SIG-M5 (cell line): ENCODE measurements at regions not wholly inside any gene's neighbourhood (a gene's known extent, or its start where the extent isn't known, plus 50 kb on each side); places are given as distances from the start of the nearest gene placed in this dataset.

ENCODE experiments used
- DNase-seq: peaks from one replicate; lab custom pipeline; 2025; lab: John Stamatoyannopoulos, UW

DNA sequence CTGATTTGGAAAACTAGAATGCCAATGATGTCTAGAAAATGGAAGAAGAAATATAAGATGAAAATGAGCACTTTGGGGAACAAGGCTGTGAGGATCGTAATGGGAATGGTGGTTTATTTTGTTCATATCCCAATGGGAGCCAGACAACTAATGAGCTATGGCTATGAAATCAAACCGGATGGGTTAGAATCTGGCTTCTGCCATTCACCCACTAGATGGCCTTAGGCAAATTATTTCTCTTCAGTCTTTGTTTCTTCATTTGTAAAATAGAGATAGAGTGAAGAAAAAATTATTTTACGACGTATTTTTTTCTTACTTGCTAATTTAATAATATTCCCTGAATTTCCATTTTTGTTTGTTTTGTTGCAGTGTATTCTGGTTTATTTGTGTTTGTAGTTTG lies 572.1 kb upstream of the IGFBP3 start:
- DNase-seq, result no peak

DNA sequence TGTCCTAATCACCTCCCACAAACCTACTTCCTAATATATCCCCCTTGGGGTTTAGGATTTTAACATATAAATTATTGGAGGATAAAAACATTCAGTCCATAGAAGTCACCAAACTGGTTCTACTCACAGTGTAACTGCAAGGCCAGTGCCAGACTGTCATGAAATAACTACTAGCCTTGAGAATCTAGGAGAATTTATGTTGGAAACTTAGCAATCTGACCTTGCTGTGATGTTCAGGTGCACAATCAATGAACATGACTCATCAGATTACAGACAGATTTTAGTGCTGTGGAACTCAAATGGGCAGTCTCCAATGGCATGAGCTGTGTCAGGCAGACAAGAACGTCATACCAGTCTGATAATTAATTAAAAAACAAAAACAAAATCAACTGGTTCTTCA lies 571.4 kb upstream of the IGFBP3 start:
- no peak for DNase-seq

DNA sequence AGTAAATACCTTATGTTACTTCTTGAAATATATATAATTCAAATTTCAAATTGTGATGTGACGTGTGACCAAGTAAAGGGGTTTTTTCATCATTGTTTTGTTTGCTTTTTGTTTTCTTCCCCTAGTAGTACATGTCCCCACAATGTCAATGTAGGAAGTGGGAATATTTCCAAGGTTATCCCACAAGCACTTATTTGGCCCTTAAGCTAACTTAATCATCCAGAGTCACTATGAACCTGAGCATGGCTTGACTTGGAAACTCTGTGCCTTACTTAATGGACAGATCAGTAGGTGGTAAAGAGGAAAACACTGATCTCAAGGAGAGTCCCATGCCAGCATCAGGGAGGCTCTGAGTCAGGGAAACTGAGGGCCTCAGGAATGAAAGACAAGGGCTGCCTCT lies 569.3 kb upstream of the IGFBP3 start:
- DNase-seq, result no peak

DNA sequence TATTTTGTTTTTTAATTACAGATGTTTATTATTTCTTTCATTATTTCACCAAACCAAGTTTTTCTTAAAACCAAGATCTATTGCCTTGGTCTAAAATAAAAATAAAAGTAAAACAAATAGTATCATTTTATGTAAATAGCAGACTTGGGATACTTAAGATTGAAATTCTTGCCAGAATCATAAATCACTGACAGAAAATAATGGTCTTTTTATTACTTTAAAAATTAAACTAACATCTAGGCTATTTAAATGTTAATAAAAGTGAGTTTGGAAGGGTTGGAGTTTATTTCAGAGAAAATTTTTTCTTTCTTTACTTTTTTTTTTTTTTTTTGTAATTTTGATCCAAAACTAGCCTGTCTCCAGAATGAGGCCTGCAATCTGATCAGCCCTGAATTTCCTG lies 568.0 kb upstream of the IGFBP3 start:
- DNase-seq, result no peak

DNA sequence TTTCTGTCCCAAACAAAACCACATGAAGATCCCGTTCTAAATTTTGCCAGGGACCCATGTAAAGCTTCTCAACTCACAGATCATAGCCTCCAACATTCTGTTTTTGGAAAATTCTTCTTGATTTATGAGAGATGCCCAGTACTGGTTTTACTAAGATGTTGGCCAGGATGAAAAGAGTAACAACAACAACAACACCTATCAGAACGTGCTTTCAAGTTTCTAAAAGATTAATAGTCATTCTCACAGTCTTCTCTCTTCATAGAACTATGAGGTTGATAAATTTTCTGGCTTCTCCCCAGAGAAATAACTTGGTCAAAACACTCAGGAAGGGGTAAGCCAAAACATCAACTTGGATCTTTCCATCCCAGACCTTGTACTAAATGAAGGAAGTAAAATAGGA lies 567.5 kb upstream of the IGFBP3 start:
- no peak for DNase-seq

DNA sequence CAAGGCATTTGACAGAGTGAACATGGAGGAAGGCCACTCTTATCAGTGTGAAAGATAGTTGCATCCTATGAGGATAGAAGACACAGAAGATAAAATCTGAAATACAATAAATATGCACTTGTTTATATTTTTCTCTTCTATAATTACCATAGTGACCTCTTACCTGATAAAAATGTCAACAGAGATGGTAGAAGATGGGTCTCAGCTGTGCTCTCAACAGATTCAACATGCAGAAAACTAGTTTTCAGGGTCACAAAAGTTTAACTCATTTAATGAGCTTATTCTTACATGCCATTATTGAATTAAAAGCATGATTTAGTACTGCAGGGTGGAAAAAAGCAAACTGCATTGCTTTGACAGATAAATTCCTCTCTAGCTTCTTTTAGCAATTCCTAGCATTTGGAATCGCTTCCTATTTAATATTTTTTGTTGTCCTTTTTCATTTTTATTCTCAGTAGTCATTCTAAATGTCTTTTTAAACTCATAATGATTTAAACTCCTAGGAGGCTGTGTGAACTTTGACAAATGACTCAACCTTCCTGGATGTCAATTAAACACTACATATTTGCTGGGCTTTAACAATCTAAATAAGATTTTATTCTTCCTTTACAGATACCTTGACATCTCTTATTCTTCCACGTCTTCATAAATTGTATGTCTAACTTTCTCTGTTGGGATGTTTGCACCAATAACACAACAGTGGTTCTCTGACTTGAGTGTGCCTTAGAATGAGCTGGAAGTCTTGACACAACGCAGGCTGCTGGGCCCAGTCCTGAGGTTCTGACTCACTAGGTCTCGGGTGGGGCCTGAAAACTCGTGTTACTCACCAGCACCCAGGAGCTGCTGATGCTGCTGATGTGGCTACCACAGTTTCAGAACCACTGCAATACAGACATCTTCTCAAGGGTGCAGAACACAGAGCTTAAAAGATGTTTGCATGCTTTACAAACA lies 565.5 kb upstream of the IGFBP3 start:
- no peak for DNase-seq

DNA sequence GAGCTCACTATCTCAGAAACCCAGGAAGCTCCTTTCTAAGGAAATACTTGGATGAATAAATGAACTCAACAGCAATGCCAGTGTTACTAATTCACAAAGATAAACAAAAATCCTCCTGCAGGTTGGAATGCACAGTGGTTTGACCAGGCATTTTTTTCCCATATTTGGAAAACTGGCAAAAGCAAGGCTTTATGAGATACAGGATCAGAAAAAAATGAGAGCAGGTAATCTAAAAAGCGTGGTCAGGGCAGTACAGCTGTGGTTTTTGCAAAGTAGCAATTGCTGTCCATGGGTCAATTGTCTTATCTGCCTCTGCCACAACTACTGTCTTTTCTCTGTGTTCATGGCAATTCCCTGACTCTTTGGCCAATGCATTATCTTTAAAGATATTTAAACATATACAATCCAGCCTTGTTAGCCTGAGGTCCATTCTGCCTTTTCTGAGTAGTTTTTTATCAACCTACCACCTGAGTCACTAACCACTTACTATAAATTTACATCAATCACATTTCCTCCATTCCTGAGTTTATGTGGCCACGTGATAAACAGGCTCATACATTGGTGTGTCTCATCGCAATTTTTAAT lies 564.5 kb upstream of the IGFBP3 start:
- DNase-seq, result no peak

DNA sequence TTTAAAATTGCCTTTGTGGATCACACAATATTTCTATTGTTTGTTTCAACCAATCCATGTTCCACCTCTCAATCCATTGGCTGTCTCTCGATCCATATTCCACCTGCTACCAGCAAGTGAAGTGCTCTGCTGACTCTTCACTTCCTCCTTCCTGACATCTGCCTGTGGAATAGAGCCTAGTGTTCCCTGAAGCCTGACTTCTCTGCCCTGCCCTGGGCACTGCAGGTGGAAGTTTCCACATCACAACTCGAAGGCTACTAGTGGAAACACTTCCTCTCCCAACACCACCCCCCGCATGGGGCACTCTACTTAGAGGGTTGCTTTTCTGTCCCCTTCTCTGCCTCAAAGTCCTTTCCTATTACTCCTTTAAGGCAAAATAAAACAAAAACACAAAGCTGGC lies 563.8 kb upstream of the IGFBP3 start:
- no peak for DNase-seq

DNA sequence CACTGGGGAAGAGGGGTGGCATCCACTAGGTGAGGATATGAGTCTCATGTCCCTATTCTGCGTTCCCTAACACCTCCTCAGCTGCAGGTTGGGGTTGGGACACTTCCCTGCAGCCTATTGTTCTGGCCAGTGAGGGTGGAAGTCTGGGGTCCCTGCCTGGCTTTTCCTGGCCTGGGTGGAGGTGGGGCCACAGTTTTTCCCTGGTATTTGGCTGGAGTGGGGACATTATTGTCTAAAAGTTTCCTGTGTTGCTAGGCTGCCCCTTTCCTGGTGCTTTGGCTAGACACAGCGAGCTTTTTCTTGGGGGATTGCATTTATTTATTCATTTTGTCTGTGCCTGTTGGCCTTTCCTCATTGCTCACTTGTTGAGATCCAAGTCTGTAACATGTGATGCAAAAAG lies 559.5 kb upstream of the IGFBP3 start:
- DNase-seq, result no peak

DNA sequence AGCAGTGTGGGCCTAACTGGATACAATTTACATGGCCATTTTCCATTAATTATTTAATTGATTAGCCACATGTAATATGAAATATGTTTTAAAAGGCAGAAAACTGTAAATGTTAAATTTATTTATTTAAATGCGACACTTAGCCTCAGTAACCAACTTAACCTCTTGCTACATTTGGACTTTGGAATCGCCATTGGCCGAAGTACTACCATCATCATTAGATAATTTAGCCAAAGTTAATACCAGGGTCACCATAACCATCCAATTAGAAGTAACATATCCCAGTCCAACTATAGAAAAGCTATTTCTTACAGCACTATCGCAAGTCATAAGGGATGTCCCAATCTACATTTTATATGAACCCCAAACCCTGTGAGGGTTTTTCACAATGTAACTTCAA lies 558.6 kb upstream of the IGFBP3 start:
- DNase-seq, result no peak

DNA sequence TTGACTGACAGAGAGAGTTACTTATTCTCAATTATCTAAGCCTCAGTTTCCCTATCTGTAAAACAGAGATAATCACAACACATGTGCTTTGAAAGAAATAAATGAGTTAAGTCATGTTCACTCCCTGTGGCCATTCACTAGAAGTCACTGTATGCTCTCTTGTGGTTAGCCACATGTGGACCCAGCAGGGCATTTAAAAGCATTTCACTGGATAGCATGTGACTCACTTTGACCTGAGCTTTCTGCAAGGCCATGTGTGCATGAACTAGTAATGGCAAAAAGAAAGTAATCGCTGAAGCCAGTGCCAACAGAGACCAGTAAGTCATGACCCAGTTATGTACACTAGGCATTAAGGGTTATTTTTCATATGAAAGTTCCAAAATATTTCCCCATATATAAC lies 557.0 kb upstream of the IGFBP3 start:
- no peak for DNase-seq

DNA sequence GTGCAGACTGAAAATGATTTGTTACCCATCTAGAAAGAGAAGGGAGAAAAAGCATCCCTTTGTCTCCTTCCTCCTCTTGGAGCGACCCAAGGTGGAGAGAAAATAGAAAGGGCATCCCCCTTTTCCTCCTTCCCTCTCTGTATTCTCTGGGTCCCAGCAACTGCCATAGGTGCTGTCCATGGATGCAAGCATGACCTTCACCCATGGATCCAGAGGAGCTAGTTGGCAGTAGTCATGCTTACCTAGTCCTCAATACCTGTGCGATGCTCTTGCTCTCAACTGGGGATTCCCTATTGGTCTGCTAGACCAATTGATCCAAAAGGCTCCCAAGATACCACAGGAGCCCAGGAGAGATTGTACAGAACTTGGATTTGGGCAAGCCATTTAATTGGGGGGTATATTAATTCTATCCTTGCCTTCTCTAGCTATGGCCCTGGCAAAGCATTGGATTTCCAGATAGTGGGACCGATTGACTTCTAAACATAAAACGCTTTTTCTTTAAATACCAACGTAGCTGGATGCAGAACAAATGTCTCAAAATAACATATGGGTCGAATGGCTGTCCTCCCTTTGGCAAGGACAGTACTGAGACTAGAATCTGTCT lies 547.8 kb upstream of the IGFBP3 start:
- no peak for DNase-seq

DNA sequence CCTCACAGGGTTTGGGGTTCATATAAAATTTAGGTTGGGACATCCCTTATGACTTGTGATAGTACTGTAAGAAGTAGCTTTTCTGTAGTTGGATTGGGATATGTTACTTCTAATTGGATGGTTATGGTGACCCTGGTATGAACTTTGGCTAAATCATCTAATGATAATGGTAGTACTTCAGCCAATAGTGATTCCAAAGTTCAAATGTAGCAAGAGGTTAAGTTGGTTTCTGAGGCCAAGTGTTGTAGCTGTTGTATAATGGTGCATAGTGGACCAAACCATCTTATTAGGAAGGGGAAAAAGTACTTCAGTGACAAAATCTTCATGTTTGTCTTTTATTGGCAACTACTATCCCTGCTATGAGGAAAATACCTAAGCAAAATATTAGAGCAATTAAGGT lies 542.1 kb upstream of the IGFBP3 start:
- DNase-seq, result no peak

DNA sequence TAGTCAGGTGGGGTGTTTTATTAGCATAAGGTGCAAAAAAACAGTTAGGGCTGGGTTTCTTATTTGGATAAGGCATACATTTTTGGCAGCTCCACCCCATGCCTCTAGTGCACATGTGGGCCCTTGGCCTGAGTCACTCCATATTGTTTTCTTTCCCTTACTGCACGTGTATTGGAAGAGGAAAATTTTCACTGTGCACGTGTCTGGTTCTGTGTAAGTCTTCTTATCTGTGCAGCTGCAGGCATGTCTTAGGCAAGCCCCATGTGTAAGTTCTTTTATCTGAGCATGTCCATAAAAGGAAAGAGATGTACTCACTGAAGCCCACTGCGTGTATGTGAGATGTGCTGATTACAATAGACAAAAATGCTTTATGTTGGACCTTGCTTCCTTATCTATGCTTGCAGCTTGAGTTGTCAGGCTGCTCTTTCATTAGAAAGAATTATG lies 540.3 kb upstream of the IGFBP3 start:
- no peak for DNase-seq

DNA sequence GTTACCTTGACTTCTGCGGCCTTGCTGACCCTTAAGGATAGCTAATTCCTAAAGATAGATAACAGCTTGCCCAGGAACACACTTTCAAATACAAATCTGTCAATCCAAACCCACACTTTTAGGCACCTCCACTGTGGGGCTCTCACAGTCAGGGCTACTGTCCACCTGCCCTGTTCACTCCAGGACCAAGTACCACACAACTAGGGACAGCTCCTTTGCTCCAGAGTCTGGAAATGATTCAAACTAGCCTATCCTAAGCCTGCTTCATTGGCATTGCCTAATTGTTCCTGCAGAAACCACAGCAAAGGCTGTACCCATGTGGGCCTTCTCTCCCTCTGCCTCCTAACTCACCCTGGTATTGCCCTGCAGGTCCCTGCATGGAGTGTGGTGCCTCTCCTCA lies 538.9 kb upstream of the IGFBP3 start:
- no peak for DNase-seq

DNA sequence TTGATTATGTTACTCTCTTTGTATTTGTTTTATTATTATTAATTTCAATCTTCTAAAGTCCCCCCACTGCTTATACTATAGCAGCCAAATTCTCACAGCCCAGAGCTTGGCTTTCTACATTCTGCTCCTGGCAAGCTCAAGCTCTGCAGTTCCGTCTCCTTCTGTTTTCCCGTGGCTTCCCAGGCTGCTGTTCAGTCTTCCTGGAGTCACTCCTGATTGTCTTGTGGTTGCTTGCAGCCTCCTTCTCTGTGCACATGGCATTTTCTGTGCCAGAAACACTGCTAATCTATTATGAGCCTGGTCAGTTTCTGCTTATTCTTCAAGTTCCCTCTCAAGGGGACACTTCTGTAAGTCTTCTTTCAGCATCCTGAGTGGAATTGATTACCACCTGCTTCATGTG lies 533.7 kb upstream of the IGFBP3 start:
- DNase-seq, result no peak

DNA sequence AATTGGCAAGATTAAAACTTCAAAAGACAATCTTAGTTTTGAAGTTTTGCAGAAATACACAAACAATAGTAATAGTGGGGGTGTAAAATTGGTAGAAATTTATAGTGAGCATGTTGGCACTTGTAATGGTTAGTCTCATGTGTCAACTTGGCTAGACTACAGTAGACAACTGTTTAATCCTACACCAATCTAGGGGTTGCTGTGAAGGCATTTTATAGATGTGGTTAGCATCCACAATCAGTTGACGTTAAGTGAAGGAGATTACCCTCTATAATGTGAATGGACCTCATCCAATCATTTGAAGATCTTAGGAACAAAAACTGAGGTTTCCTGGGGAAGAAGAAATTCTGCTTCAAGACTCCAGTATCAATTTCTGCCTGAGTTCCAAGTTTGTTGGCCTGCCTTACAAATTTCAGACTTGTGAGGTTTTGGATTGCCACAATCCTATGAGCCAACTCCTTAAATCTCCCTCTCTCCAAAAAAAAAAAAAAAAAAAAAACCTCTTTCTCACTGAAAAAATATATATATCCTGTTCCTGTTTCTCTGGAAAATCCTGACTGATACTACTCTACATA lies 531.6 kb upstream of the IGFBP3 start:
- DNase-seq, result no peak

DNA sequence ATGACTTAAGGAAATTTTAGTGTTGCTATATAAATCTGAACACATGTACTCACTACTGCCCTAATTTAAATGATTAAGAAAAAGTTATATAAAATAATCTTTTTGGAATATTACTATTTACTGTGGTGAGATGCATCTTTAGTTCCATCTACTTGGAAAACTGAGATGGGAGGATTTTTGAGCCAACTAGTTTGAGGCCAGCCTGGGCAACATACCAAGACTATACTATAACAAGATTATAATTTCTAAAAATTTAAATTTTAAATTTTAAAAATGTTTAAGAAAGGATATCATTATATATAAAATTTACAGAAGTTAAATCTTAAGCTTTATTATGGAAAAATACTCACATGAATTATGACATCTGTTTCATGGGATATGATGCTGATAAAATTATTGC lies 530.8 kb upstream of the IGFBP3 start:
- no peak for DNase-seq

DNA sequence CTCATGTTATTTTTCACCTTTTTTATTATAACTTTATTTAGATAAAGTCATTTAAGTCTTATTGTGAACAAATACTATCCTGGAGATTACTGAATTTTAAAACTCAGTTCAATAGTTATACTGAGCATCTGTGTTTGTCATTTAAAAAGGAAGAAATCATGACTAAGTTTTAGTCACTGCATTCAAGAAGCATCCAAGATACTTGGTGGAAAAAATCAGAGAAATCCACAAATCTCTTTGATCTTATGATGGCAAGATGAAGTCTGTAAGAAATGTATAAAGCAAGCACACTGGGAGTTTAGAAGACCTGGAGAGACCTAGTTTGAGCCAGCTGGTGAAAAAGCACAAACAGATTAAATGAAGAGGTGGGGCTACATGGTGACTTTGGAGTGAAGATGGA lies 529.8 kb upstream of the IGFBP3 start:
- no peak for DNase-seq

DNA sequence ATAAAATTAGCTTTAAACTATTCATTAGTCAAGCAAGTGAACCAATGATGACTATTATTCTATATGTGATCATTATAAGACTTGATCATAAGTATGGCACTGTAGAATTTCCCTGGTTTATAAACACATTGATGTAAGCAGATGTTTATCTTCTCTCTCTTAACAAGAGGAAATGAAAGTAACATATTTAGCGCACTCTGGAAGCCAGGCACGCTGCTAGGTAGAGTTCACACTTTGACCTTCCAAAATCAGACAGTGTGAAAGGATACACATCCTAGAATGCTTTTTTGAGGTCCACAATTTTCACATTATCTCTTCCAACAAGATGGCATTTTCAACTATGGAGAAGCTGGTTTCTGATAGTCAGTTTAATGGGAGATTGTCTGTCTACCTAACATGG lies 529.4 kb upstream of the IGFBP3 start:
- no peak for DNase-seq

DNA sequence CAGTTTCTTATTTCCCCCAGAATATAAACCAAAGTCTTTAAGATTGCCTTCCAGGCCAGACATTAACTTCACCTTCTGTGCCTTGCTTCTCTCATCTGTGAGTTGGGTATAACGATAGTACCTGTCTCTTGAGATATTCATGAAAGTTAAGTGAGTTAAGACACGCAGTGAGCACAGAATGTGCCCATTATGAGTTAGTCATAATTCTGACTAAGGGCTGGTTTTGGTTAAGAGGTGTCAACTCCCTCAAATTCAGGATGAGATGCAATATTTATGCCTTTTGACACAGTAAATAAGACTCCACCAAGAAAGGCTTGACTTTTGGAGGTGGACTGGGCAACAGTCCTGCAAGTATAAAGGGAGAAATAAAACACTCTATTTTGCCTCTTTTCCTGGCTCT lies 528.7 kb upstream of the IGFBP3 start:
- no peak for DNase-seq

DNA sequence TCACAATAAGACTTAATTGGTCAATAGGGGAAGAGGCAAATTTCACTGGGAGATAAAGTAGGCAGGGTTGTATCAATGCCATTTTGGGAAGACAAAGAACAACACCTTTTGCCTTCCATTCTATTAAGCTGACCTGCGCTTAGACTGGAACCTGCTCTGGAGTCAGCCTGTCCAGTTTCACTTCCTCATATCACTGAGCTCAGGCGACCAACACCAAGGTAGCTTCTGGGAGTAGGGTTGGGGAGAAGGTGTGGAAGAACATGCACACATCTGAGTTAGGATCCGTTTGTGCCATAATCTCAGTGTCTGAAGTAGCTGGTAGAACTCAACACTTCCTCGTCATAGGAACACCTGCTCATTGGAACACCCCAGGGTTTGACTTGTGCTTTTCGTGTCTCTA lies 527.4 kb upstream of the IGFBP3 start:
- no peak for DNase-seq

DNA sequence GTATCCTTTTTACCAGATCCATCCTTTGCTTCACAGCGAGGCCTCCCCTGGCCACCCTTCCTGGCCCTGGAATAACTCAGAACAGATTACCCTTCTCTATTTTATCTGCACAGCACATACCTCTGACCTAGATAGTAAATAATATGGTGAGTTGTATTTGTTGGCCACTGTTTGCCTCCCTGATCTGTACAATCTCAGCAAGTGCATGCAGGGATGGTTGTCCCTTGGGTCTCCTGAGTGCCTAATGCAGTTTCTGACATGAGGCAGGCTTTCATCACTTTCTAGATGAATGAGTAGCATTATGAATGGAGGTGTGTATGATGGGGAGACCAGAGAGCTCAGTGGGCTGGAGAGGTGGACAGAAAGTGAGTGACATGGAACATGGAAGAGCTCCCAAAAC lies 525.1 kb upstream of the IGFBP3 start:
- no peak for DNase-seq
